ENCODE measurements at regions not wholly inside any gene's neighbourhood (a gene's known extent, or its start where the extent isn't known, plus 50 kb on each side); places are given as distances from the start of the nearest gene placed in this dataset.

GRCh38 chr2:157150747-157151146 is 106.8 kb upstream of the GALNT5 start:
- Histone ChIP-seq H3K9me3 (ENCODE audit: insufficient read depth, low read depth, low read length) (no peaks in the 10 kb centered on the region), H3K4me1 (ENCODE audit: insufficient read depth, low read length) (no peaks in the 10 kb centered on the region), H3K36me3 (ENCODE audit: insufficient read depth, low read length) (no peaks in the 10 kb centered on the region), H3K4me3 (ENCODE audit: low read length) (no peak overlapping the region), H3K27ac (ENCODE audit: low read depth, low read length) (no peak overlapping the region), H3K9ac (ENCODE audit: low read depth, low read length) (no peak overlapping the region), H3K27me3 (ENCODE audit: insufficient read depth, low read length) (no peaks in the 10 kb centered on the region)
- WGBS = 89% methylated on average over 3 of the region's 3 CpGs

GRCh38 chr2:157152362-157152761 is 105.1 kb upstream of the GALNT5 start:
- H3K27ac ChIP-seq (ENCODE audit: low read depth, low read length) = no peak overlapping the region
- no peak overlapping the region for H3K9ac ChIP-seq (ENCODE audit: low read depth, low read length)
- 65% methylated on average over 1 of the region's 1 CpG for WGBS
- H3K36me3 ChIP-seq (ENCODE audit: insufficient read depth, low read length) = no peaks in the 10 kb centered on the region
- H3K27me3 ChIP-seq (ENCODE audit: insufficient read depth, low read length) = no peaks in the 10 kb centered on the region
- H3K4me1 ChIP-seq (ENCODE audit: insufficient read depth, low read length) = no peaks in the 10 kb centered on the region
- H3K4me3 ChIP-seq (ENCODE audit: low read length) = no peak overlapping the region
- H3K9me3 ChIP-seq (ENCODE audit: insufficient read depth, low read depth, low read length) = no peaks in the 10 kb centered on the region

GRCh38 chr2:157155992-157156391 is 101.5 kb upstream of the GALNT5 start:
- Histone ChIP-seq H3K4me1 (ENCODE audit: insufficient read depth, low read length) (no peaks in the 10 kb centered on the region), H3K36me3 (ENCODE audit: insufficient read depth, low read length) (no peaks in the 10 kb centered on the region), H3K4me3 (ENCODE audit: low read length) (no peak overlapping the region), H3K9me3 (ENCODE audit: insufficient read depth, low read depth, low read length) (no peaks in the 10 kb centered on the region), H3K27ac (ENCODE audit: low read depth, low read length) (no peak overlapping the region), H3K27me3 (ENCODE audit: insufficient read depth, low read length) (no peaks in the 10 kb centered on the region), H3K9ac (ENCODE audit: low read depth, low read length) (no peak overlapping the region)
- WGBS = 93% methylated on average over 1 of the region's 1 CpG

DNA sequence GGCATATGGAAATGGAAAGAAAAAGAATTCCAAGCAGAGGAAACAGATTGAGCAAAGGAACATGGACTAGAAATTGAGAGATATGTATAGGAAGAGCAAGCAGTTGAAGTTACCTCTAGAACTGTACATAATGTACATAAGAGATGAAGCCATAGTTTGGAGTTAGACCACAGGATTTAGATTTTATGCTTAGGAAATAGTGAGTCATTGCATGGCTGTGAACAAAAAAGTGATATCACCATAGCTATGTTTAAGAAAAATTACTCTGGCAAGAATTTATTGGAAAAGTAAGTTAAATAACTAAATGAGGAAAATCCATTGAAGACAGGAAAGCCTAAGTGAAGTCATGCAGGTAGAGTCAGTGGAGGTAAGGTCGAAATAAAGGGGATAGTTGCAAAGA is 99.4 kb upstream of the GALNT5 start:
- no peaks in the 10 kb centered on the region for H3K27me3 ChIP-seq (ENCODE audit: insufficient read depth, low read length)

GRCh38 chr2:157159221-157159934 is 98.1 kb upstream of the GALNT5 start:
- H3K27me3 ChIP-seq (ENCODE audit: insufficient read depth, low read length) = no peaks in the 10 kb centered on the region
- no peak overlapping the region for H3K4me3 ChIP-seq (ENCODE audit: low read length)
- no peak overlapping the region for H3K27ac ChIP-seq (ENCODE audit: low read depth, low read length)
- H3K4me1 ChIP-seq (ENCODE audit: insufficient read depth, low read length) = no peaks in the 10 kb centered on the region
- H3K36me3 ChIP-seq (ENCODE audit: insufficient read depth, low read length) = no peaks in the 10 kb centered on the region
- H3K9me3 ChIP-seq (ENCODE audit: insufficient read depth, low read depth, low read length) = peaks cover 5% of the 10 kb centered on the region; the same call in 1 of the 2 replicates
- H3K9ac ChIP-seq (ENCODE audit: low read depth, low read length) = no peak overlapping the region
- WGBS = 100% methylated on average over 1 of the region's 5 CpGs

More for the DNA sequence above, 99.4 kb upstream of the GALNT5 start:
- H3K27ac ChIP-seq (ENCODE audit: low read depth, low read length) = no peak overlapping the region
- no peaks in the 10 kb centered on the region for H3K9me3 ChIP-seq (ENCODE audit: insufficient read depth, low read depth, low read length)
- WGBS = 89% methylated on average over 1 of the region's 1 CpG
- no peaks in the 10 kb centered on the region for H3K4me1 ChIP-seq (ENCODE audit: insufficient read depth, low read length)
- H3K36me3 ChIP-seq (ENCODE audit: insufficient read depth, low read length) = no peaks in the 10 kb centered on the region
- H3K4me3 ChIP-seq (ENCODE audit: low read length) = no peak overlapping the region
- H3K9ac ChIP-seq (ENCODE audit: low read depth, low read length) = no peak overlapping the region

GRCh38 chr2:157160111-157160510 is 97.4 kb upstream of the GALNT5 start:
- H3K27me3 ChIP-seq (ENCODE audit: insufficient read depth, low read length) = no peaks in the 10 kb centered on the region

DNA sequence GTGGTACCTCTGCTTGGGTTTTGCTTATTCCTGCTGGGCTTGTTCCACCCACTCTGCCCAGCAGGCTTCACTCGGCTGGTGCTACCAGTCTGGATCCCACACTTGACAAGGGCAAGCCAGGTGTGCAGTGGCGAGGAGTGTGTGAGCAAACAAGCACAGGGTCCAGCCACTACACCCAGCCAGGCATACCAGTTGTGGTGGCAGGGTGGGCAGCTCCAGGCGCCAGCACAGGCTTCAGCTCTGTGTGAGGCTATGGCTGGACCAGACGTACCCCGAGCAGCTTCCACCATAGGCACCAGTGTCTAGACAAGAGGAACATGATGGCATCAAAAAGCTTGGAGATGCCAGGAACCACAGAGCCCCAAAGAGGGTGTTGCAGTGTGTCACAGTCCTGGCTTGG is 93.1 kb upstream of the GALNT5 start:
- Histone ChIP-seq H3K36me3 (ENCODE audit: insufficient read depth, low read length) (no peaks in the 10 kb centered on the region), H3K9me3 (ENCODE audit: insufficient read depth, low read depth, low read length) (peaks cover 18% of the 10 kb centered on the region), H3K27me3 (ENCODE audit: insufficient read depth, low read length) (no peaks in the 10 kb centered on the region), H3K4me1 (ENCODE audit: insufficient read depth, low read length) (no peaks in the 10 kb centered on the region), H3K9ac (ENCODE audit: low read depth, low read length) (no peak overlapping the region), H3K4me3 (ENCODE audit: low read length) (no peak overlapping the region), H3K27ac (ENCODE audit: low read depth, low read length) (no peak overlapping the region)
- WGBS = 98% methylated on average over 5 of the region's 5 CpGs

More at GRCh38 chr2:157160111-157160510, 97.4 kb upstream of the GALNT5 start:
- Histone ChIP-seq H3K27ac (ENCODE audit: low read depth, low read length) (no peak overlapping the region), H3K4me3 (ENCODE audit: low read length) (no peak overlapping the region), H3K9ac (ENCODE audit: low read depth, low read length) (no peak overlapping the region), H3K36me3 (ENCODE audit: insufficient read depth, low read length) (no peaks in the 10 kb centered on the region), H3K4me1 (ENCODE audit: insufficient read depth, low read length) (no peaks in the 10 kb centered on the region), H3K9me3 (ENCODE audit: insufficient read depth, low read depth, low read length) (peaks cover 13% of the 10 kb centered on the region)
- 86% methylated on average over 3 of the region's 3 CpGs for WGBS

- Histone ChIP-seq H3K36me3 (ENCODE audit: insufficient read depth, low read length) (no peaks in the 10 kb centered on the region), H3K27ac (ENCODE audit: low read depth, low read length) (no peak overlapping the region), H3K4me1 (ENCODE audit: insufficient read depth, low read length) (no peaks in the 10 kb centered on the region), H3K27me3 (ENCODE audit: insufficient read depth, low read length) (no peaks in the 10 kb centered on the region), H3K9me3 (ENCODE audit: insufficient read depth, low read depth, low read length) (peaks cover 18% of the 10 kb centered on the region), H3K9ac (ENCODE audit: low read depth, low read length) (no peak overlapping the region), H3K4me3 (ENCODE audit: low read length) (no peak overlapping the region)
- WGBS = 93% methylated on average over 1 of the region's 1 CpG
Measured at GRCh38 chr2:157164891-157165290, 92.6 kb upstream of the GALNT5 start.

DNA sequence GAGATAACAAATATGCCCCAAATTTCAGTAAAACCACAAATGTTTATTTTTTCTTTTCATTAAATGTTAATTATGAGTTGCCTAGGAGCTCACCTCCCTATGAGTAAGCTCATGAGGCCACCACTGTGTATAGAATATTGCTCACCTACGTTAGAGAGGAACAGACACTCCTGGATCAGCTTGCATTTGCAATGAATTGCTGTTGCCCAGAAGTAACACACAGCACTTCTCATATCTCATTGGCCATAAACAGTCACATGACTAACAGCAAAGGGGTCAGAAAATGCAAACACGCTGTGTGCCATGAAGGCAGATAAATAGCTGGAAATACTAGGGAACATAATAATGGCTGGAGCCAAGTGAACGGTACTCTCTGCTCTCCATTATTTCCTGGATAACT is 89.0 kb upstream of the GALNT5 start:
- H3K27me3 ChIP-seq (ENCODE audit: insufficient read depth, low read length) = no peaks in the 10 kb centered on the region
- H3K9me3 ChIP-seq (ENCODE audit: insufficient read depth, low read depth, low read length) = peaks cover 18% of the 10 kb centered on the region
- no peak overlapping the region for H3K4me3 ChIP-seq (ENCODE audit: low read length)
- no peaks in the 10 kb centered on the region for H3K36me3 ChIP-seq (ENCODE audit: insufficient read depth, low read length)
- no peaks in the 10 kb centered on the region for H3K4me1 ChIP-seq (ENCODE audit: insufficient read depth, low read length)
- WGBS = 98% methylated on average over 3 of the region's 3 CpGs
- no peak overlapping the region for H3K9ac ChIP-seq (ENCODE audit: low read depth, low read length)
- H3K27ac ChIP-seq (ENCODE audit: low read depth, low read length) = no peak overlapping the region

DNA sequence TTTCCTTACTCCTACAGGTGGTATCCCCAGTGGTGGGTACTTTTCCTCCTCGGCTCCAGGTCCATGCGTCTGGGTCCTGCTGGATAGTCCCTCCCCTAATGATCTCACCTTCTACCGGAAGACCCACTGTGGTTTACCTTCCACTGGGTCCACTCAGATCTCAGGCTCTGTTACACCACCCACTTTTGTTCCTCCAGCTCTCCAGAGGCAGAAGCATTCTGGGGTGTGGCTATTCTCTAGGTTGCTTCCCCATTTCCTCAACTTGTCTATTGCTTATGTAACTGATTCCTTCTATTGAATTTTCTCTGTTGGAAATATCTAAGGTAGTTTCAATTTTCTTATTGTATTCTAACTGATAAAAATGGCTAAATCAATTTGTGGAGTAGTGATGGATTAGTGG is 87.6 kb upstream of the GALNT5 start:
- H3K36me3 ChIP-seq (ENCODE audit: insufficient read depth, low read length) = no peaks in the 10 kb centered on the region
- H3K9ac ChIP-seq (ENCODE audit: low read depth, low read length) = no peak overlapping the region
- 97% methylated on average over 3 of the region's 3 CpGs for WGBS
- H3K4me1 ChIP-seq (ENCODE audit: insufficient read depth, low read length) = no peaks in the 10 kb centered on the region
- no peak overlapping the region for H3K27ac ChIP-seq (ENCODE audit: low read depth, low read length)
- no peaks in the 10 kb centered on the region for H3K27me3 ChIP-seq (ENCODE audit: insufficient read depth, low read length)
- H3K9me3 ChIP-seq (ENCODE audit: insufficient read depth, low read depth, low read length) = peaks cover 8% of the 10 kb centered on the region
- no peak overlapping the region for H3K4me3 ChIP-seq (ENCODE audit: low read length)

- no peak overlapping the region for H3K4me3 ChIP-seq (ENCODE audit: low read length)
- H3K27ac ChIP-seq (ENCODE audit: low read depth, low read length) = no peak overlapping the region
- H3K27me3 ChIP-seq (ENCODE audit: insufficient read depth, low read length) = no peaks in the 10 kb centered on the region
- 100% methylated on average over 1 of the region's 1 CpG for WGBS
- no peaks in the 10 kb centered on the region for H3K36me3 ChIP-seq (ENCODE audit: insufficient read depth, low read length)
- H3K4me1 ChIP-seq (ENCODE audit: insufficient read depth, low read length) = no peaks in the 10 kb centered on the region
- H3K9me3 ChIP-seq (ENCODE audit: insufficient read depth, low read depth, low read length) = 0 out of 2 replicates have a peak, but pooled peaks cover 4% of the 10 kb centered on the region
- no peak overlapping the region for H3K9ac ChIP-seq (ENCODE audit: low read depth, low read length)
Measured at GRCh38 chr2:157170299-157170698, 87.2 kb upstream of the GALNT5 start.

- Histone ChIP-seq H3K4me1 (ENCODE audit: insufficient read depth, low read length) (no peaks in the 10 kb centered on the region), H3K27me3 (ENCODE audit: insufficient read depth, low read length) (no peaks in the 10 kb centered on the region), H3K27ac (ENCODE audit: low read depth, low read length) (no peak overlapping the region), H3K9me3 (ENCODE audit: insufficient read depth, low read depth, low read length) (no peaks in the 10 kb centered on the region), H3K4me3 (ENCODE audit: low read length) (no peak overlapping the region), H3K36me3 (ENCODE audit: insufficient read depth, low read length) (no peaks in the 10 kb centered on the region), H3K9ac (ENCODE audit: low read depth, low read length) (no peak overlapping the region)
Measured at GRCh38 chr2:157172239-157172638, 85.3 kb upstream of the GALNT5 start.

Measured in HUES64 (cell line).